ENCODE measurements at regions not wholly inside any gene's neighbourhood (a gene's known extent, or its start where the extent isn't known, plus 50 kb on each side); places are given as distances from the start of the nearest gene placed in this dataset.

- DNase-seq (ENCODE audit: low spot score): no peak
Observed at GRCh38 chr1:75083223-75083622, 51.0 kb upstream of the LHX8 start.

DNA sequence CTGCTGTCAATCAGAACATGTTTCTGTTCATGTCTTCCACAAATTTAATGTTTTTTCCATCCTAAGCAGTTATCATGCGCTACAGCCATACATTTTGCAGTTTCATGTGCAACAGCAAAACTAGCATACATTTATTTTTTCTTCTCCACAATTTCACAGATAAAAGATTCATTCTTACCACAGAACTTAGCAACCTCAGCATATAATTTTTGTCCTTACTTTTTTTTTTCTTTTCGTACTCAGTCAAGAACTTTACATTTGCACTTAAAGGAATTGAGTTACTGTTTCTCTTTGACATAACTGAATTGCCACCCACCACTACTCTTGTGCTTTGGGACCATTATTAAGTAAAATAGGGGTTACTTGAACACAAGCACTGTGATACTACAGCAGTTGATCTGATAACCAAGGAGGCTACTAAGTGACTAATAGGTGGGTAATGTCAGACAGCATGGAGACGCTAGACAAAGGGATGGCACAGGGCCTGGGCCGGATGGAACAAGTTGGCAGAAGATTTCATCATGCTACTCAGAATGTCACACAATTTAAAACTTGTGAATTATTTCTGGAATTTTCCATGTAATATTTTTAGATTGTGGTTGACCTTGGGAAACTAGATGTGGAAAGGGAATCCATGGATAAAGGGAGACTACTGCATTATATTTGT is 50.2 kb upstream of the LHX8 start:
- no peak for DNase-seq (ENCODE audit: low spot score)
